Natural killer cell treated with Interleukin-12 subunit alpha and Interleukin-12 subunit beta and Interleukin-15 and Interleukin-18, amount 100 ng/mL, for 72 hours (primary cell): ENCODE measurements at regions not wholly inside any gene's neighbourhood (a gene's known extent, or its start where the extent isn't known, plus 50 kb on each side); places are given as distances from the start of the nearest gene placed in this dataset.

ENCODE experiments used
- ATAC-seq, 2 donors: fragments of 150-1000 bp; cut with Tn5 transposase in 1 of 2; sonication (Bioruptor Pico), chemical (Tn5 transposase) in 1 of 2; 2 replicates each; pipeline ENCODE4 v1.10.0; 2021
- DNase-seq: peaks from one replicate; pipeline ENCODE4 v3.0.0; 2022; ENCODE audit warnings: low spot score
- H3K27ac Mint-ChIP-seq, 2 donors: 1 replicate in 1 of 2; 2 replicates in 1 of 2; pipeline ENCODE4 v1.8.0; 2022; ENCODE audit warnings: mixed read lengths in 2 of 2, mild to moderate bottlenecking in 1 of 2, moderate library complexity in 1 of 2
- H3K27me3 Mint-ChIP-seq, 2 donors: 1 replicate in 1 of 2; 2 replicates in 1 of 2; pipeline ENCODE4 v1.8.0; 2022; ENCODE audit warnings: mixed read lengths in 2 of 2
- H3K36me3 Mint-ChIP-seq: one replicate; pipeline ENCODE4 v1.8.0; 2022; ENCODE audit warnings: mixed read lengths
- H3K4me1 Mint-ChIP-seq, 2 donors: 1 replicate in 1 of 2; 2 replicates in 1 of 2; pipeline ENCODE4 v1.8.0; 2022; ENCODE audit warnings: low read depth in 2 of 2, mixed read lengths in 2 of 2, mild to moderate bottlenecking in 1 of 2
- H3K4me3 Mint-ChIP-seq: one replicate; pipeline ENCODE4 v1.8.0; 2022; ENCODE audit warnings: mixed read lengths
- H3K9me3 Mint-ChIP-seq: 2 replicates; pipeline ENCODE4 v1.8.0; 2022; ENCODE audit warnings: mixed read lengths

DNA sequence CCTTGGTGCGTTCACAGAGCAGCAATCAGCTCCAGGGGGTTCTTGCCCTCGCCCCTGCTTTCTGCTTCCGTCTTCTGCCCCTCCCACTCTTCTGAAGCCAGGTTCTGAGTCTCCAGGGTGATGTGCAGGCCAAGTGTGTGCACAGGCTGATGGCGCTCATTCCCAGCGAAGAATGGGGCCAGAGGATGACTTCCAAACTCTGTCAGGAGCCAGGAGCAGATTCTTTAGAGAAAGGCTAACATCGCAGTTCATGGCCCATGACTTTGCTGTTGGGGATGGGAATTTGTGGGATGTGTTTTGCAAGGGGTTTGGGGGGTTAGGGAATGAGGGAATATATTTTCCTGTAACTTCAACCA, 56.1 kb upstream of the CCN6 start:
- Mint-ChIP-seq H3K27ac (no peak overlapping the region), H3K9me3 (no peaks in the 10 kb centered on the region), H3K4me3 (no peak overlapping the region), H3K4me1 (peaks cover 37 to 38% of the 10 kb centered on the region in 2 donors), H3K27me3 (no peaks in the 10 kb centered on the region), H3K36me3 (no peaks in the 10 kb centered on the region)
- ATAC-seq: no peak
- no peak for DNase-seq

DNA sequence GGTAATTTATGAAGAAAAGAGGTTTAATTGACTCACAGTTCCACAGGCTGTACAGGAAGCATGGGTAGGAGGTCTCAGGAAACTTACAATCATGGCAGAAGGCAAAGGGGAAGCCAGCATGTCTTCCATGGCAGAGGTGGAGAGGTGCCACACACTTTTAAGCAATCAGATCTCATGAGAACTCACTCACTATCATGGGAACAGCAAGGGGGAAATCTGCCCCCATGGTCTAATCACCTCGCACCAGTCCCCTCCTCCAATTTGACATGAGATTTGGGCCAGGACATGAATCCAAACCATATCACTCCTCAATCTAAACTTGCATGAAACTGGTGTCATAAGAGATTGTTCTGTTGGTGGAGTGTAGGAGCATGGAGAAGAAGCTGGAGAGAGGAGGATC, 51.6 kb upstream of the CCN6 start:
- no peak for ATAC-seq
- H3K36me3 Mint-ChIP-seq: no peaks in the 10 kb centered on the region

More for the DNA sequence above, 51.6 kb upstream of the CCN6 start:
- Mint-ChIP-seq H3K27ac (no peak overlapping the region), H3K27me3 (no peaks in the 10 kb centered on the region), H3K4me1 (peaks cover 2% of the 10 kb centered on the region in 2 donors), H3K9me3 (no peaks in the 10 kb centered on the region), H3K4me3 (no peak overlapping the region)
- DNase-seq: no peak
